ENCODE measurements at regions not wholly inside any gene's neighbourhood (a gene's known extent, or its start where the extent isn't known, plus 50 kb on each side); places are given as distances from the start of the nearest gene placed in this dataset.

- CTCF ChIA-PET = no interaction called here
- no peaks in the 10 kb centered on the region for H3K36me3 ChIP-seq (ENCODE audit: control insufficient read depth, insufficient read depth, low read length)
- no peak for DNase-seq (ENCODE audit: low read depth)
- no peak overlapping the region for H3K4me3 ChIP-seq (ENCODE audit: low read depth, low read length)
- H3K27me3 ChIP-seq (ENCODE audit: control insufficient read depth, insufficient read depth, low read length) = no peaks in the 10 kb centered on the region
- no peak for TF ChIP-seq CTCF (IDR thresholded peaks at IDR 0.05; ENCODE audit: insufficient read depth, low read depth, low read length)
- POLR2A ChIA-PET = no interaction called here
Observed at GRCh38 chr9:91006046-91006445, 204.4 kb downstream of the SYK start.

- no peak for TF ChIP-seq CTCF (IDR thresholded peaks at IDR 0.05; ENCODE audit: insufficient read depth, low read depth, low read length)
- DNase-seq (ENCODE audit: low read depth) = no peak
- ChIA-PET CTCF (no interaction called here), POLR2A (no interaction called here)
- Histone ChIP-seq H3K36me3 (ENCODE audit: control insufficient read depth, insufficient read depth, low read length) (no peaks in the 10 kb centered on the region), H3K27me3 (ENCODE audit: control insufficient read depth, insufficient read depth, low read length) (no peaks in the 10 kb centered on the region), H3K4me3 (ENCODE audit: low read depth, low read length) (no peak overlapping the region)
Observed at GRCh38 chr9:91008568-91008967, 206.9 kb downstream of the SYK start.

GRCh38 chr9:91011891-91012290 is 210.3 kb downstream of the SYK start:
- Histone ChIP-seq H3K36me3 (ENCODE audit: control insufficient read depth, insufficient read depth, low read length) (no peaks in the 10 kb centered on the region), H3K27me3 (ENCODE audit: control insufficient read depth, insufficient read depth, low read length) (no peaks in the 10 kb centered on the region), H3K4me3 (ENCODE audit: low read depth, low read length) (no peak overlapping the region)
- no peak for TF ChIP-seq CTCF (IDR thresholded peaks at IDR 0.05; ENCODE audit: insufficient read depth, low read depth, low read length)
- DNase-seq (ENCODE audit: low read depth) = no peak
- POLR2A ChIA-PET = no interaction called here
- CTCF ChIA-PET = interaction anchor here (0.7 to 0.8 kb wide), 2 partner anchors 9 to 1728 kb away, joined by 3 read pairs; no protein-coding TSS in a partner anchor

- POLR2A ChIA-PET = no interaction called here
Observed at GRCh38 chr9:91012933-91013841, 211.6 kb downstream of the SYK start.

More at GRCh38 chr9:91012933-91013841, 211.6 kb downstream of the SYK start:
- no peaks in the 10 kb centered on the region for H3K36me3 ChIP-seq (ENCODE audit: control insufficient read depth, insufficient read depth, low read length)
- no peak for TF ChIP-seq CTCF (IDR thresholded peaks at IDR 0.05; ENCODE audit: insufficient read depth, low read depth, low read length)
- no peak for DNase-seq (ENCODE audit: low read depth)
- no peak overlapping the region for H3K4me3 ChIP-seq (ENCODE audit: low read depth, low read length)
- no peaks in the 10 kb centered on the region for H3K27me3 ChIP-seq (ENCODE audit: control insufficient read depth, insufficient read depth, low read length)
- CTCF ChIA-PET = interaction anchor here (0.6 to 1.1 kb wide), 2 partner anchors 98 to 775 kb away, joined by 3 to 4 read pairs; no protein-coding TSS in a partner anchor
